ENCODE measurements at regions not wholly inside any gene's neighbourhood (a gene's known extent, or its start where the extent isn't known, plus 50 kb on each side); places are given as distances from the start of the nearest gene placed in this dataset.

DNA sequence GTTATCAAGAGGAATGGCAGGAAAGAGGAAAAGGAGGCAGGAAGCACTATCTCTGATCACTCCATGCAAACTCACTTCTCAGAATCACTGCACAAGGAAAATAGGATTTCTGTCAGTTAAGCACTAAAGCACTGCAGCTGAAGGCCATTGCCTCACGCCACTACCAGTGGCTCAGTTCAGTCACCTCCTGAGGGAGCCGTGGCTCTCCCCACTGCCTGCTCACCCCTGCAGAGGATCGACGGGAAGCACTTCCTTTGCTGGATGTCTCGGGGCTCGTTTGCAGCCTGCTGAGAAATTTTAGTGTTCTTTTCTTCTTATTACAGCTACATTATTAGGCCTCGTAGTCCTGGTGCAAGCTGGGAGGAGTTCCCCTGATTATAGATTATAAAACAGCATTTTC, 90.1 kb upstream of the ADCY1 start:
- TF ChIP-seq, protein P1, sequence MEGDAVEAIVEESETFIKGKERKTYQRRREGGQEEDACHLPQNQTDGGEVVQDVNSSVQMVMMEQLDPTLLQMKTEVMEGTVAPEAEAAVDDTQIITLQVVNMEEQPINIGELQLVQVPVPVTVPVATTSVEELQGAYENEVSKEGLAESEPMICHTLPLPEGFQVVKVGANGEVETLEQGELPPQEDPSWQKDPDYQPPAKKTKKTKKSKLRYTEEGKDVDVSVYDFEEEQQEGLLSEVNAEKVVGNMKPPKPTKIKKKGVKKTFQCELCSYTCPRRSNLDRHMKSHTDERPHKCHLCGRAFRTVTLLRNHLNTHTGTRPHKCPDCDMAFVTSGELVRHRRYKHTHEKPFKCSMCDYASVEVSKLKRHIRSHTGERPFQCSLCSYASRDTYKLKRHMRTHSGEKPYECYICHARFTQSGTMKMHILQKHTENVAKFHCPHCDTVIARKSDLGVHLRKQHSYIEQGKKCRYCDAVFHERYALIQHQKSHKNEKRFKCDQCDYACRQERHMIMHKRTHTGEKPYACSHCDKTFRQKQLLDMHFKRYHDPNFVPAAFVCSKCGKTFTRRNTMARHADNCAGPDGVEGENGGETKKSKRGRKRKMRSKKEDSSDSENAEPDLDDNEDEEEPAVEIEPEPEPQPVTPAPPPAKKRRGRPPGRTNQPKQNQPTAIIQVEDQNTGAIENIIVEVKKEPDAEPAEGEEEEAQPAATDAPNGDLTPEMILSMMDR (conservative IDR thresholded peaks at IDR 0.05; ENCODE audit: low read length): no peak
- TF ChIP-seq EZH2phosphoT487 (IDR thresholded peaks at IDR 0.05; ENCODE audit: borderline replicate concordance): no peak
